ENCODE measurements at regions not wholly inside any gene's neighbourhood (a gene's known extent, or its start where the extent isn't known, plus 50 kb on each side); places are given as distances from the start of the nearest gene placed in this dataset.

- no peaks in the 10 kb centered on the region for H3K9me1 ChIP-seq (ENCODE audit: control insufficient read depth, extremely low read depth, insufficient read depth, low read length)
- H3K9me3 ChIP-seq (ENCODE audit: control insufficient read depth, low read depth, low read length) = no peaks in the 10 kb centered on the region
- dilution Hi-C loops (cut with MboI; ENCODE audit: extremely low pct_ligation_motif_present, low sequenced_read_pairs) = no loop called here
- H3K9ac ChIP-seq (ENCODE audit: control insufficient read depth, extremely low read depth, insufficient read depth, low read length) = no peak overlapping the region
- DNase-seq (ENCODE audit: low read depth, low spot score) (no peak), FAIRE-seq (no peak)
- H3K27me3 ChIP-seq (ENCODE audit: control insufficient read depth, extremely low read depth, insufficient read depth, low read length) = no peaks in the 10 kb centered on the region
- H3K36me3 ChIP-seq (ENCODE audit: control insufficient read depth in 2 of 2, extremely low read depth in 1 of 2, insufficient read depth in 2 of 2, low read length in 2 of 2) = no peaks in the 10 kb centered on the region
- H3K27ac ChIP-seq (ENCODE audit: control insufficient read depth, insufficient read depth, low read length) = no peak overlapping the region
- no peaks in the 10 kb centered on the region for H3K79me2 ChIP-seq (ENCODE audit: control insufficient read depth, insufficient read depth, low read length)
- TF ChIP-seq EZH2 (IDR thresholded peaks at IDR 0.05; ENCODE audit: low read length) = no peak
- TF ChIP-seq CTCF (optimal IDR thresholded peaks at IDR 0.05 in 1 of 3, IDR thresholded peaks at IDR 0.05 in 1 of 3, conservative IDR thresholded peaks at IDR 0.05 in 1 of 3; ENCODE audit: extremely low read depth in 1 of 3, insufficient read depth in 2 of 3, low read length in 3 of 3) = no peak
- H3K4me1 ChIP-seq (ENCODE audit: control insufficient read depth, extremely low read depth, insufficient read depth, low read length) = no peaks in the 10 kb centered on the region
- H4K20me1 ChIP-seq (ENCODE audit: control insufficient read depth, extremely low read depth, insufficient read depth, low read length) = no peaks in the 10 kb centered on the region
- H3K4me3 ChIP-seq (ENCODE audit: control insufficient read depth in 2 of 3, extremely low read depth in 1 of 3, insufficient read depth in 2 of 3, low read depth in 1 of 3, low read length in 3 of 3) = no peak overlapping the region
- H3K4me2 ChIP-seq (ENCODE audit: control insufficient read depth, extremely low read depth, insufficient read depth, low read depth, low read length) = no peak overlapping the region
- H2AFZ ChIP-seq (ENCODE audit: control insufficient read depth, low read length) = no peak overlapping the region
Measured at GRCh38 chr14:65310568-65310967, 102.0 kb upstream of the FUT8 start.

GRCh38 chr14:65312859-65313258, 99.7 kb upstream of the FUT8 start:
- dilution Hi-C loops (cut with MboI; ENCODE audit: extremely low pct_ligation_motif_present, low sequenced_read_pairs) = no loop called here
- DNase-seq (ENCODE audit: low read depth, low spot score) (no peak), FAIRE-seq (no peak)
- TF ChIP-seq EZH2 (IDR thresholded peaks at IDR 0.05; ENCODE audit: low read length) (no peak), CTCF (optimal IDR thresholded peaks at IDR 0.05 in 1 of 3, IDR thresholded peaks at IDR 0.05 in 1 of 3, conservative IDR thresholded peaks at IDR 0.05 in 1 of 3; ENCODE audit: extremely low read depth in 1 of 3, insufficient read depth in 2 of 3, low read length in 3 of 3) (no peak)
- Histone ChIP-seq H2AFZ (ENCODE audit: control insufficient read depth, low read length) (no peak overlapping the region), H3K9me3 (ENCODE audit: control insufficient read depth, low read depth, low read length) (no peaks in the 10 kb centered on the region), H4K20me1 (ENCODE audit: control insufficient read depth, extremely low read depth, insufficient read depth, low read length) (no peaks in the 10 kb centered on the region), H3K27ac (ENCODE audit: control insufficient read depth, insufficient read depth, low read length) (no peak overlapping the region), H3K9me1 (ENCODE audit: control insufficient read depth, extremely low read depth, insufficient read depth, low read length) (no peaks in the 10 kb centered on the region), H3K36me3 (ENCODE audit: control insufficient read depth in 2 of 2, extremely low read depth in 1 of 2, insufficient read depth in 2 of 2, low read length in 2 of 2) (no peaks in the 10 kb centered on the region), H3K4me3 (ENCODE audit: control insufficient read depth in 2 of 3, extremely low read depth in 1 of 3, insufficient read depth in 2 of 3, low read depth in 1 of 3, low read length in 3 of 3) (no peak overlapping the region), H3K79me2 (ENCODE audit: control insufficient read depth, insufficient read depth, low read length) (no peaks in the 10 kb centered on the region), H3K27me3 (ENCODE audit: control insufficient read depth, extremely low read depth, insufficient read depth, low read length) (no peaks in the 10 kb centered on the region), H3K4me2 (ENCODE audit: control insufficient read depth, extremely low read depth, insufficient read depth, low read depth, low read length) (no peak overlapping the region), H3K9ac (ENCODE audit: control insufficient read depth, extremely low read depth, insufficient read depth, low read length) (no peak overlapping the region), H3K4me1 (ENCODE audit: control insufficient read depth, extremely low read depth, insufficient read depth, low read length) (no peaks in the 10 kb centered on the region)

Measured in keratinocyte (primary cell).